ENCODE measurements at regions not wholly inside any gene's neighbourhood (a gene's known extent, or its start where the extent isn't known, plus 50 kb on each side); places are given as distances from the start of the nearest gene placed in this dataset.
"Not testable (repeated sequence)": the region's sequence is repeated elsewhere in the genome, so short reads cannot be mapped to it uniquely, and the experiment has no call there.

- no peak for DNase-seq
- Histone ChIP-seq H3K27me3 (no peaks in the 10 kb centered on the region), H3K27ac (no peak overlapping the region), H3K9me3 (no peaks in the 10 kb centered on the region), H3K4me3 (no peak overlapping the region), H3K36me3 (no peaks in the 10 kb centered on the region), H3K4me1 (no peaks in the 10 kb centered on the region)
- intact Hi-C loops (cut with DNase I) = no loop called here
- TF ChIP-seq POLR2AphosphoS5 (IDR thresholded peaks at IDR 0.05) (no peak), EP300 (IDR thresholded peaks at IDR 0.05) (no peak), CTCF (IDR thresholded peaks at IDR 0.05) (no peak), POLR2A (IDR thresholded peaks at IDR 0.05) (no peak)
- 56 to 71% methylated on average over 3 of the region's 3 CpGs for WGBS, 2 donors
These were observed 713.5 kb downstream of the PDCD6IP start for GRCh38 chr3:34511891-34512290.

- H3K4me3 ChIP-seq; H3K27ac ChIP-seq; H3K27me3 ChIP-seq; H3K4me1 ChIP-seq; DNase-seq; H3K9me3 ChIP-seq; intact Hi-C loops (cut with DNase I); H3K36me3 ChIP-seq: not testable (repeated sequence)
- WGBS, 2 donors = 78 to 83% methylated on average over 2 of the region's 2 CpGs
These were observed 720.6 kb downstream of the PDCD6IP start for GRCh38 chr3:34519008-34519407.

GRCh38 chr3:34531156-34531555, 732.7 kb downstream of the PDCD6IP start:
- H3K9me3 ChIP-seq = no peaks in the 10 kb centered on the region
- no peak for DNase-seq
- H3K27ac ChIP-seq = no peak overlapping the region
- no peaks in the 10 kb centered on the region for H3K36me3 ChIP-seq
- H3K4me3 ChIP-seq = no peak overlapping the region
- no peak for TF ChIP-seq POLR2A (IDR thresholded peaks at IDR 0.05)
- TF ChIP-seq CTCF (IDR thresholded peaks at IDR 0.05) = no peak
- TF ChIP-seq POLR2AphosphoS5 (IDR thresholded peaks at IDR 0.05) = no peak
- no peak for TF ChIP-seq EP300 (IDR thresholded peaks at IDR 0.05)
- H3K27me3 ChIP-seq = no peaks in the 10 kb centered on the region
- intact Hi-C loops (cut with DNase I) = no loop called here
- 84 to 90% methylated on average over 5 of the region's 5 CpGs for WGBS, 2 donors
- no peaks in the 10 kb centered on the region for H3K4me1 ChIP-seq

GRCh38 chr3:34533451-34533850, 735.0 kb downstream of the PDCD6IP start:
- H3K27ac ChIP-seq = no peak overlapping the region
- H3K27me3 ChIP-seq = no peaks in the 10 kb centered on the region
- no peak for DNase-seq
- 66 to 76% methylated on average over 2 of the region's 2 CpGs for WGBS, 2 donors
- H3K4me3 ChIP-seq = no peak overlapping the region
- H3K4me1 ChIP-seq = no peaks in the 10 kb centered on the region
- no peaks in the 10 kb centered on the region for H3K36me3 ChIP-seq
- H3K9me3 ChIP-seq = no peaks in the 10 kb centered on the region
- intact Hi-C loops (cut with DNase I) = no loop called here
- TF ChIP-seq EP300 (IDR thresholded peaks at IDR 0.05) (no peak), CTCF (IDR thresholded peaks at IDR 0.05) (no peak), POLR2AphosphoS5 (IDR thresholded peaks at IDR 0.05) (no peak), POLR2A (IDR thresholded peaks at IDR 0.05) (no peak)

- 80 to 92% methylated on average over 1 of the region's 1 CpG for WGBS, 2 donors
- intact Hi-C loops (cut with DNase I) = no loop called here
- Histone ChIP-seq H3K4me3 (no peak overlapping the region), H3K27me3 (no peaks in the 10 kb centered on the region), H3K27ac (no peak overlapping the region), H3K9me3 (no peaks in the 10 kb centered on the region), H3K36me3 (no peaks in the 10 kb centered on the region), H3K4me1 (no peaks in the 10 kb centered on the region)
- TF ChIP-seq POLR2A (IDR thresholded peaks at IDR 0.05) (no peak), POLR2AphosphoS5 (IDR thresholded peaks at IDR 0.05) (no peak), CTCF (IDR thresholded peaks at IDR 0.05) (no peak), EP300 (IDR thresholded peaks at IDR 0.05) (no peak)
- no peak for DNase-seq
These were observed 735.6 kb downstream of the PDCD6IP start for GRCh38 chr3:34534013-34534412.

All from sigmoid colon (tissue), 6 donors.